SK-N-SH (cell line): ENCODE measurements at regions not wholly inside any gene's neighbourhood (a gene's known extent, or its start where the extent isn't known, plus 50 kb on each side); places are given as distances from the start of the nearest gene placed in this dataset.

Experiments used
- CTCF ChIA-PET: fragments of 300-600, 350-600 bp; formaldehyde crosslinking; extraction: SDS; loops from one replicate; lab custom pipeline; 2021; lab: Yijun Ruan, JAX
- POLR2A ChIA-PET: fragments of 350-600 bp; sonication (Branson Sonifier 250); formaldehyde crosslinking; extraction: SDS; loops from one replicate; lab custom pipeline; 2020; ENCODE audit warnings: antibody characterized with exemption, inconsistent platforms; lab: Yijun Ruan, JAX
- DNase-seq: peaks from one replicate; pipeline ENCODE4 v3.0.0; 2012
- H2AFZ ChIP-seq: fragments of 200-600 bp; sonication (generic); 2 replicates; pipeline ENCODE4 v1.8.1; 2016; ENCODE audit warnings: antibody characterized with exemption, mild to moderate bottlenecking, low read depth
- H3F3A ChIP-seq: fragments of 200-600 bp; sonication (generic); replicated peaks from 2 replicates; pipeline ENCODE3; 2016; ENCODE audit warnings: antibody characterized with exemption, mild to moderate bottlenecking; ENCODE audit not compliant: insufficient read depth
- H3K27ac ChIP-seq, 2 experiments: fragments of 200-500 bp in 1 of 2; fragments of 200-600 bp in 1 of 2; sonication (Bioruptor generic) in 1 of 2; sonication (generic), shearing (Covaris generic) in 1 of 2; 2 replicates each; pipeline versions ENCODE4 v1.5.1 to v1.6.1; 2014 to 2016; ENCODE audit warnings: low read depth in 2 of 2, inconsistent platforms in 1 of 2, low read length in 1 of 2, mild to moderate bottlenecking in 1 of 2, mixed read lengths in 1 of 2
- H3K27me3 ChIP-seq: fragments of 200-600 bp; sonication (generic), shearing (Covaris generic); 2 replicates; pipeline ENCODE4 v1.6.1; 2016; ENCODE audit warnings: mixed run types; ENCODE audit not compliant: insufficient read depth
- H3K36me3 ChIP-seq, 2 experiments: fragments of 200-500 bp in 1 of 2; fragments of 200-600 bp in 1 of 2; sonication (Bioruptor generic) in 1 of 2; sonication (generic) in 1 of 2; replicated peaks in 1 of 2; 2 replicates each; pipeline versions ENCODE3 to v1.5.1; 2014 to 2016; ENCODE audit warnings: low read length in 1 of 2, mild to moderate bottlenecking in 1 of 2; ENCODE audit not compliant: insufficient read depth in 2 of 2, control insufficient read depth in 1 of 2
- H3K4me1 ChIP-seq, 2 experiments: fragments of 200-500 bp in 1 of 2; fragments of 200-600 bp in 1 of 2; sonication (Bioruptor generic) in 1 of 2; sonication (generic), shearing (Covaris generic) in 1 of 2; 2 replicates each; pipeline versions ENCODE4 v1.5.1 to v1.6.1; 2014 to 2016; ENCODE audit warnings: low read depth in 1 of 2, low read length in 1 of 2, mixed run types in 1 of 2; ENCODE audit not compliant: insufficient read depth in 2 of 2, control insufficient read depth in 1 of 2
- H3K4me2 ChIP-seq: fragments of 200-600 bp; sonication (generic), shearing (Covaris generic); 2 replicates; pipeline ENCODE4 v1.6.1; 2017; ENCODE audit warnings: mixed run types
- H3K4me3 ChIP-seq, 2 experiments: fragments of 200-500 bp in 1 of 2; fragments of 200-600 bp in 1 of 2; sonication (Bioruptor generic) in 1 of 2; sonication (generic), shearing (Covaris generic) in 1 of 2; 2 replicates each; pipeline versions ENCODE4 v1.5.1 to v1.8.1; 2014 to 2016; ENCODE audit warnings: low read depth in 2 of 2, inconsistent platforms in 1 of 2, low read length in 1 of 2, mild to moderate bottlenecking in 1 of 2, mixed read lengths in 1 of 2, moderate library complexity in 1 of 2
- H3K79me2 ChIP-seq: fragments of 200-600 bp; sonication (generic); 2 replicates; pipeline ENCODE4 v1.8.1; 2017; ENCODE audit warnings: mild to moderate bottlenecking; ENCODE audit not compliant: insufficient read depth
- H3K9ac ChIP-seq: fragments of 200-600 bp; sonication (generic); 2 replicates; pipeline ENCODE4 v1.6.1; 2017; ENCODE audit warnings: mixed run types
- H3K9me2 ChIP-seq: fragments of 200-600 bp; sonication (generic); 2 replicates; pipeline ENCODE4 v1.6.1; 2017; ENCODE audit warnings: mixed run types
- H3K9me3 ChIP-seq: fragments of 200-600 bp; sonication (generic); 2 replicates; pipeline ENCODE4 v1.6.1; 2017; ENCODE audit warnings: mixed run types, mild to moderate bottlenecking, moderate library complexity
- H4K20me1 ChIP-seq: fragments of 200-600 bp; sonication (generic); 2 replicates; pipeline ENCODE4 v1.6.1; 2017; ENCODE audit warnings: mild to moderate bottlenecking, mixed run types; ENCODE audit not compliant: insufficient read depth
- CTCF ChIP-seq: fragments of 200-600 bp; sonication (generic); IDR thresholded peaks from 2 replicates; pipeline ENCODE4 v1.6.1; 2017; ENCODE audit warnings: antibody characterized with exemption, mild to moderate bottlenecking, moderate library complexity
- ELF1 ChIP-seq: IDR thresholded peaks from 2 replicates; pipeline ENCODE4 v1.4.0; 2012
- EP300 ChIP-seq, 2 experiments: IDR thresholded peaks; 2 replicates each; pipeline versions ENCODE4 v1.4.0 to v1.6.1; 2012; ENCODE audit warnings: borderline replicate concordance in 1 of 2, low read depth in 1 of 2, low read length in 1 of 2
- FOXJ3 ChIP-seq: sonication (generic); formaldehyde crosslinking; IDR thresholded peaks from 2 replicates; pipeline ENCODE4 v1.5.1; 2020; ENCODE audit warnings: mild to moderate bottlenecking, missing genetic modification reagents
- FOXM1 ChIP-seq: IDR thresholded peaks from 2 replicates; pipeline ENCODE4 v1.4.0; 2012; ENCODE audit warnings: low read depth, mild to moderate bottlenecking
- GATA2 ChIP-seq: sonication (generic); formaldehyde crosslinking; IDR thresholded peaks from 2 replicates; pipeline ENCODE4 v1.5.0; 2020; ENCODE audit warnings: mild to moderate bottlenecking, missing genetic modification reagents
- MXI1 ChIP-seq: IDR thresholded peaks from 2 replicates; pipeline ENCODE4 v1.6.1; 2012; ENCODE audit warnings: mild to moderate bottlenecking, low read depth, low read length, improper control_type of control experiment
- NFIC ChIP-seq: IDR thresholded peaks from 2 replicates; pipeline ENCODE4 v1.4.0; 2012; ENCODE audit warnings: borderline replicate concordance
- NRF1 ChIP-seq: IDR thresholded peaks from 2 replicates; pipeline ENCODE4 v1.6.1; 2012; ENCODE audit warnings: low read depth, mild to moderate bottlenecking, low read length
- PBX3 ChIP-seq: IDR thresholded peaks from 2 replicates; pipeline ENCODE4; 2012
- POLR2AphosphoS5 ChIP-seq: IDR thresholded peaks from 2 replicates; pipeline ENCODE4 v1.6.1; 2012; ENCODE audit warnings: low read depth, low read length
- RFX5 ChIP-seq: IDR thresholded peaks from 2 replicates; pipeline ENCODE4 v1.6.1; 2012; ENCODE audit warnings: mild to moderate bottlenecking, improper control_type of control experiment, low read length
- RXRA ChIP-seq: IDR thresholded peaks from 2 replicates; pipeline ENCODE4 v1.4.0; 2012; ENCODE audit warnings: low read depth, mild to moderate bottlenecking, borderline replicate concordance
- SIN3A ChIP-seq: IDR thresholded peaks from 2 replicates; pipeline ENCODE4 v1.6.1; 2012; ENCODE audit warnings: low read depth, mild to moderate bottlenecking, low read length, moderate library complexity, borderline replicate concordance
- TAF1 ChIP-seq: IDR thresholded peaks from 2 replicates; pipeline ENCODE4 v1.6.1; 2012; ENCODE audit warnings: low read depth, mild to moderate bottlenecking, low read length, moderate library complexity, borderline replicate concordance
- TCF12 ChIP-seq: IDR thresholded peaks from 2 replicates; pipeline ENCODE4 v1.4.0; 2012
- YY1 ChIP-seq: IDR thresholded peaks from 2 replicates; pipeline ENCODE4 v1.4.0; 2012; ENCODE audit warnings: low read depth, mild to moderate bottlenecking
- ZBTB33 ChIP-seq: IDR thresholded peaks from 2 replicates; pipeline ENCODE4 v1.4.0; 2012; ENCODE audit warnings: low read depth, borderline replicate concordance
- WGBS: methylation state at CpG from one replicate; pipeline ENCODE4 v1.1.6; 2017; ENCODE audit warnings: low lambda C conversion rate; 5-methylcytosine and 5-hydroxymethylcytosine counted together

GRCh38 chr1:166629946-166630345 lies 209.3 kb upstream of the POGK start:
- no peak for TF ChIP-seq ZBTB33
- no peak for TF ChIP-seq POLR2AphosphoS5
- no peak for TF ChIP-seq SIN3A
- no peak for TF ChIP-seq TAF1
- TF ChIP-seq EP300 (IDR thresholded peaks at IDR 0.05; ENCODE audit: borderline replicate concordance in 1 of 2, low read depth in 1 of 2, low read length in 1 of 2), result no peak
- no peak for TF ChIP-seq GATA2 (CRISPR knock-in tag)
- no peak for TF ChIP-seq RXRA
- TF ChIP-seq FOXJ3 (CRISPR knock-in tag), result no peak
- no peak for TF ChIP-seq NFIC
- no peak for TF ChIP-seq TCF12
- TF ChIP-seq CTCF, result no peak
- TF ChIP-seq MXI1, result no peak
- no peak for TF ChIP-seq ELF1
- TF ChIP-seq FOXM1, result no peak
- TF ChIP-seq RFX5, result no peak
- TF ChIP-seq NRF1, result no peak
- TF ChIP-seq YY1, result no peak
- TF ChIP-seq PBX3, result no peak
- Histone ChIP-seq H3K79me2 (no peaks in the 10 kb centered on the region), H3K4me2 (no peak overlapping the region), H3K9me2 (no peaks in the 10 kb centered on the region), H3K9me3 (no peaks in the 10 kb centered on the region), H3K27me3 (no peaks in the 10 kb centered on the region), H3K4me1 (no peaks in the 10 kb centered on the region), H3K27ac (no peak overlapping the region), H3K36me3 (no peaks in the 10 kb centered on the region), H3F3A (no peaks in the 10 kb centered on the region), H3K4me3 (no peak overlapping the region), H2AFZ (no peak overlapping the region), H3K9ac (no peak overlapping the region), H4K20me1 (no peaks in the 10 kb centered on the region)
- 0% methylated on average over 1 of the region's 1 CpG for WGBS
- ChIA-PET CTCF (no interaction called here), POLR2A (no interaction called here)
- no peak for DNase-seq
